WTC11 (cell line): ENCODE measurements at regions not wholly inside any gene's neighbourhood (a gene's known extent, or its start where the extent isn't known, plus 50 kb on each side); places are given as distances from the start of the nearest gene placed in this dataset.

Experiments used
- ATAC-seq: fragments of 200-7000 bp; cut with Tn5 transposase; 2 replicates; pipeline ENCODE4 v1.10.0; 2021; ENCODE audit warnings: mild to moderate bottlenecking, moderate library complexity
- CTCF ChIA-PET: fragments of 300-600 bp; sonication (Branson Sonifier 250); formaldehyde crosslinking; loops from one replicate; lab custom pipeline; 2021; ENCODE audit warnings: antibody characterized with exemption; lab: Charles Lee
- POLR2A ChIA-PET: fragments of 350-600 bp; sonication (Branson Sonifier 250); formaldehyde crosslinking; loops from one replicate; lab custom pipeline; 2021; ENCODE audit warnings: antibody characterized with exemption; lab: Charles Lee
- DNase-seq: peaks from one replicate; pipeline ENCODE4 v3.0.0; 2021; ENCODE audit warnings: low spot score
- H3K27ac Mint-ChIP-seq: 2 replicates; pipeline ENCODE4 v1.8.0; 2021; ENCODE audit warnings: mixed read lengths
- H3K27me3 Mint-ChIP-seq: 2 replicates; pipeline ENCODE4 v1.8.0; 2021; ENCODE audit warnings: low read depth, mild to moderate bottlenecking, moderate library complexity, mixed read lengths
- H3K36me3 Mint-ChIP-seq: 2 replicates; pipeline ENCODE4 v1.8.0; 2021; ENCODE audit warnings: mixed read lengths
- H3K4me1 Mint-ChIP-seq: 2 replicates; pipeline ENCODE4 v1.8.0; 2022; ENCODE audit warnings: mixed read lengths
- H3K4me3 Mint-ChIP-seq: 2 replicates; pipeline ENCODE4 v1.8.0; 2021; ENCODE audit warnings: mild to moderate bottlenecking, moderate library complexity, mixed read lengths
- H3K9me3 Mint-ChIP-seq: 2 replicates; pipeline ENCODE4 v1.8.0; 2021; ENCODE audit warnings: mixed read lengths
- EMX1 ChIP-seq: fragments of 250-450 bp; sonication (Bioruptor Pico); IDR thresholded peaks from 2 replicates; pipeline ENCODE4 v1.8.0; 2021; ENCODE audit warnings: mild to moderate bottlenecking
- GABPB1 ChIP-seq: sonication (generic); formaldehyde crosslinking; IDR thresholded peaks from 2 replicates; pipeline ENCODE4 v1.8.1; 2023; ENCODE audit warnings: mild to moderate bottlenecking, missing genetic modification reagents
- HMGXB4 ChIP-seq: sonication (generic); formaldehyde crosslinking; IDR thresholded peaks from 2 replicates; pipeline ENCODE4 v1.8.1; 2023; ENCODE audit warnings: mild to moderate bottlenecking, moderate library complexity, missing genetic modification reagents
- IRF1 ChIP-seq: sonication (generic); formaldehyde crosslinking; IDR thresholded peaks from 2 replicates; pipeline ENCODE4 v1.8.0; 2023; ENCODE audit warnings: missing genetic modification reagents
- IRF2 ChIP-seq: sonication (generic); formaldehyde crosslinking; IDR thresholded peaks from 2 replicates; pipeline ENCODE4 v1.8.0; 2022; ENCODE audit warnings: low read depth, missing genetic modification reagents, borderline replicate concordance
- PRRX2 ChIP-seq: fragments of 250-450 bp; sonication (Bioruptor Pico); IDR thresholded peaks from 2 replicates; pipeline ENCODE4 v1.8.0; 2021; ENCODE audit warnings: mild to moderate bottlenecking
- TP53 ChIP-seq: sonication (generic); formaldehyde crosslinking; IDR thresholded peaks from 2 replicates; pipeline ENCODE4 v1.8.1; 2023; ENCODE audit warnings: mild to moderate bottlenecking, missing genetic modification reagents
- ZMAT4 ChIP-seq: fragments of 250-450 bp; sonication (Bioruptor Pico); IDR thresholded peaks from 2 replicates; pipeline ENCODE4 v1.9.0; 2021; ENCODE audit warnings: mild to moderate bottlenecking
- ZNF138 ChIP-seq: sonication (generic); formaldehyde crosslinking; conservative IDR thresholded peaks from 2 replicates; pipeline ENCODE4 v1.8.1; 2022; ENCODE audit warnings: mild to moderate bottlenecking, moderate library complexity, missing genetic modification reagents
- ZNF232 ChIP-seq: sonication (generic); formaldehyde crosslinking; IDR thresholded peaks from 2 replicates; pipeline ENCODE4 v1.8.0; 2022; ENCODE audit warnings: mild to moderate bottlenecking, missing genetic modification reagents
- ZNF671 ChIP-seq: fragments of 250-450 bp; sonication (Bioruptor Pico); IDR thresholded peaks from 2 replicates; pipeline ENCODE4 v1.8.0; 2021; ENCODE audit warnings: mild to moderate bottlenecking
- TF ChIP-seq, protein P1 (sequence below): fragments of 250-450 bp; sonication (Bioruptor Pico); conservative IDR thresholded peaks from 2 replicates; pipeline ENCODE4 v1.9.0; 2021; ENCODE audit warnings: mild to moderate bottlenecking
- TF ChIP-seq, protein P2 (sequence below): sonication (generic); formaldehyde crosslinking; IDR thresholded peaks from 2 replicates; pipeline ENCODE4 v1.8.1; 2022; ENCODE audit warnings: missing genetic modification reagents, borderline replicate concordance
- TF ChIP-seq, protein P3 (sequence below): sonication (generic); formaldehyde crosslinking; conservative IDR thresholded peaks from 2 replicates; pipeline ENCODE4 v1.8.1; 2022; ENCODE audit warnings: mild to moderate bottlenecking, missing genetic modification reagents
- TF ChIP-seq, protein P4 (sequence below): fragments of 200-600 bp; IDR thresholded peaks from 2 replicates; pipeline ENCODE4 v1.8.0; 2022; ENCODE audit warnings: antibody characterized with exemption
- TF ChIP-seq, protein P5 (sequence below): sonication (generic); formaldehyde crosslinking; IDR thresholded peaks from 2 replicates; pipeline ENCODE4 v1.8.1; 2023; ENCODE audit warnings: mild to moderate bottlenecking, missing genetic modification reagents, moderate library complexity
- TF ChIP-seq, protein P6 (sequence below): fragments of 250-450 bp; sonication (Bioruptor Pico); IDR thresholded peaks from 2 replicates; pipeline ENCODE4 v1.8.0; 2021; ENCODE audit warnings: mild to moderate bottlenecking

- TF ChIP-seq, protein P1, sequence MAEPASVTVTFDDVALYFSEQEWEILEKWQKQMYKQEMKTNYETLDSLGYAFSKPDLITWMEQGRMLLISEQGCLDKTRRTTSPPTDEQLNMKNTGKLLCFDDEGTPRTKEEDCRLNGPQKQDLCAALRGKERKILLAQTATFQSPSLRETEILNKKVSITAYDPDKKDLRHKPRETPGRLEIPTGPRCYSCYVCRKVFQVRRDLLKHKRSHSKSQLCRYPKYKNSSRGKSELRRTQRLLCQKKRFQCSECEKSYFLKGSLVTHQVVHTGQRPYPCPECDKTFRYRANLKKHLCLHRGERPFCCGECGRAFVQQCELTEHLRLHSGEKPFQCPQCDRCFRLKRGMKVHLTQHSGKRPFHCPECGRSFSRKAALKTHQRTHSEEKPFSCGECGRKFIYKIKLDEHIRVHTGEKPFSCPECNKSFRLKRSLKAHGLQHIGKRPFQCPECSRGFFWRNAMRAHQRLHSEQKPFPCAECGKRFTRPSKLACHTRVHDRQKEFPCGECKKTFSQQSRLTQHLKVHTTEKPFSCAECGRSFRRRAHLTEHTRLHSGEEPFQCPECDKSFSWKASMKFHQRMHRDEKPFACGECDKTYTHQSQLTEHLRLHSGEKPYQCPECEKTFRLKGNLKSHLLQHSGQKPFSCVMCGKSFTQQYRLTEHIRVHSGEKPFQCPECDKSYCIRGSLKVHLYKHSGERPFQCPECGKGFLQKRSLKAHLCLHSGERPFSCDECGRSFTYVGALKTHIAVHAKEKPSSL = no peak
- TF ChIP-seq, protein P2, sequence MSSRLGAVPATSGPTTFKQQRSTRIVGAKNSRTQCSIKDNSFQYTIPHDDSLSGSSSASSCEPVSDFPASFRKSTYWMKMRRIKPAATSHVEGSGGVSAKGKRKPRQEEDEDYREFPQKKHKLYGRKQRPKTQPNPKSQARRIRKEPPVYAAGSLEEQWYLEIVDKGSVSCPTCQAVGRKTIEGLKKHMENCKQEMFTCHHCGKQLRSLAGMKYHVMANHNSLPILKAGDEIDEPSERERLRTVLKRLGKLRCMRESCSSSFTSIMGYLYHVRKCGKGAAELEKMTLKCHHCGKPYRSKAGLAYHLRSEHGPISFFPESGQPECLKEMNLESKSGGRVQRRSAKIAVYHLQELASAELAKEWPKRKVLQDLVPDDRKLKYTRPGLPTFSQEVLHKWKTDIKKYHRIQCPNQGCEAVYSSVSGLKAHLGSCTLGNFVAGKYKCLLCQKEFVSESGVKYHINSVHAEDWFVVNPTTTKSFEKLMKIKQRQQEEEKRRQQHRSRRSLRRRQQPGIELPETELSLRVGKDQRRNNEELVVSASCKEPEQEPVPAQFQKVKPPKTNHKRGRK = no peak
- no peak for TF ChIP-seq GABPB1
- TF ChIP-seq HMGXB4 (CRISPR knock-in tag) = no peak
- TF ChIP-seq, protein P3, sequence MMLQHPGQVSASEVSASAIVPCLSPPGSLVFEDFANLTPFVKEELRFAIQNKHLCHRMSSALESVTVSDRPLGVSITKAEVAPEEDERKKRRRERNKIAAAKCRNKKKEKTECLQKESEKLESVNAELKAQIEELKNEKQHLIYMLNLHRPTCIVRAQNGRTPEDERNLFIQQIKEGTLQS = no peak
- TF ChIP-seq, protein P4, sequence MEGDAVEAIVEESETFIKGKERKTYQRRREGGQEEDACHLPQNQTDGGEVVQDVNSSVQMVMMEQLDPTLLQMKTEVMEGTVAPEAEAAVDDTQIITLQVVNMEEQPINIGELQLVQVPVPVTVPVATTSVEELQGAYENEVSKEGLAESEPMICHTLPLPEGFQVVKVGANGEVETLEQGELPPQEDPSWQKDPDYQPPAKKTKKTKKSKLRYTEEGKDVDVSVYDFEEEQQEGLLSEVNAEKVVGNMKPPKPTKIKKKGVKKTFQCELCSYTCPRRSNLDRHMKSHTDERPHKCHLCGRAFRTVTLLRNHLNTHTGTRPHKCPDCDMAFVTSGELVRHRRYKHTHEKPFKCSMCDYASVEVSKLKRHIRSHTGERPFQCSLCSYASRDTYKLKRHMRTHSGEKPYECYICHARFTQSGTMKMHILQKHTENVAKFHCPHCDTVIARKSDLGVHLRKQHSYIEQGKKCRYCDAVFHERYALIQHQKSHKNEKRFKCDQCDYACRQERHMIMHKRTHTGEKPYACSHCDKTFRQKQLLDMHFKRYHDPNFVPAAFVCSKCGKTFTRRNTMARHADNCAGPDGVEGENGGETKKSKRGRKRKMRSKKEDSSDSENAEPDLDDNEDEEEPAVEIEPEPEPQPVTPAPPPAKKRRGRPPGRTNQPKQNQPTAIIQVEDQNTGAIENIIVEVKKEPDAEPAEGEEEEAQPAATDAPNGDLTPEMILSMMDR = no peak
Observed at GRCh38 chr5:2206293-2207108, 323.8 kb upstream of the IRX4 start (continued).

GRCh38 chr5:2205596-2206226 lies 323.0 kb upstream of the IRX4 start:
- no peaks in the 10 kb centered on the region for H3K9me3 Mint-ChIP-seq
- ATAC-seq (no peak), DNase-seq (no peak)
- no peaks in the 10 kb centered on the region for H3K27me3 Mint-ChIP-seq
- no peak overlapping the region for H3K4me3 Mint-ChIP-seq
- ChIA-PET CTCF (no interaction called here), POLR2A (no interaction called here)
- peaks cover 23% of the 10 kb centered on the region for H3K4me1 Mint-ChIP-seq
- no peak overlapping the region for H3K27ac Mint-ChIP-seq
- TF ChIP-seq, protein P5, sequence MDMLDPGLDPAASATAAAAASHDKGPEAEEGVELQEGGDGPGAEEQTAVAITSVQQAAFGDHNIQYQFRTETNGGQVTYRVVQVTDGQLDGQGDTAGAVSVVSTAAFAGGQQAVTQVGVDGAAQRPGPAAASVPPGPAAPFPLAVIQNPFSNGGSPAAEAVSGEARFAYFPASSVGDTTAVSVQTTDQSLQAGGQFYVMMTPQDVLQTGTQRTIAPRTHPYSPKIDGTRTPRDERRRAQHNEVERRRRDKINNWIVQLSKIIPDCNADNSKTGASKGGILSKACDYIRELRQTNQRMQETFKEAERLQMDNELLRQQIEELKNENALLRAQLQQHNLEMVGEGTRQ (CRISPR knock-in tag) = peak; percentile 17; the same call in 1 of the 2 replicates
- TF ChIP-seq, protein P6, sequence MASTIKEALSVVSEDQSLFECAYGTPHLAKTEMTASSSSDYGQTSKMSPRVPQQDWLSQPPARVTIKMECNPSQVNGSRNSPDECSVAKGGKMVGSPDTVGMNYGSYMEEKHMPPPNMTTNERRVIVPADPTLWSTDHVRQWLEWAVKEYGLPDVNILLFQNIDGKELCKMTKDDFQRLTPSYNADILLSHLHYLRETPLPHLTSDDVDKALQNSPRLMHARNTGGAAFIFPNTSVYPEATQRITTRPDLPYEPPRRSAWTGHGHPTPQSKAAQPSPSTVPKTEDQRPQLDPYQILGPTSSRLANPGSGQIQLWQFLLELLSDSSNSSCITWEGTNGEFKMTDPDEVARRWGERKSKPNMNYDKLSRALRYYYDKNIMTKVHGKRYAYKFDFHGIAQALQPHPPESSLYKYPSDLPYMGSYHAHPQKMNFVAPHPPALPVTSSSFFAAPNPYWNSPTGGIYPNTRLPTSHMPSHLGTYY (CRISPR knock-in tag) = no peak
- no peaks in the 10 kb centered on the region for H3K36me3 Mint-ChIP-seq

DNA sequence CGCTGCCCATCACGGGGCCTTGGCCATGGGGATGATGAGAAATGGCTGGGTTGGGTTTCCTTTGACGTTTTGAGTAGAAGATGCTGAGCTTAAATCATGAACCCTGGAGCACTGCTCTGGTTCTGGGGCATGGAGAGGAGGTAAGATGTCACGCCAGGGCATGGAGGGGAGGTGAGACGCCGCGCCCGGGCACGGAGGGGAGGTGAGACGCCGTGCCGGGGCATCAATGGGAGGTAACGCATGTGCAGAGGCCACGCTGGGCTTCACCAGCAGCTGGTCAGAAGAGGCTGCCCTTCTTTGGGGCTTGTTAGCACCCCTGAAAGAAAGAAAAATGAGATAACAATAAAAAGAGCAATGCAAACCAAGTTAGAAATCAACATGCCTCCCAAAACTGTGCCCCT lies 322.5 kb upstream of the IRX4 start:
- Mint-ChIP-seq H3K36me3 (no peaks in the 10 kb centered on the region), H3K27me3 (no peaks in the 10 kb centered on the region), H3K4me1 (peaks cover 23% of the 10 kb centered on the region), H3K4me3 (no peak overlapping the region), H3K9me3 (no peaks in the 10 kb centered on the region), H3K27ac (no peak overlapping the region)
- ATAC-seq (no peak), DNase-seq (no peak)
- ChIA-PET CTCF (no interaction called here), POLR2A (no interaction called here)
- TF ChIP-seq EMX1 (CRISPR knock-in tag) (no peak), IRF1 (no peak), ZMAT4 (no peak), IRF2 (CRISPR knock-in tag) (no peak), ZNF671 (CRISPR knock-in tag) (no peak), TP53 (CRISPR knock-in tag) (no peak), ZNF232 (CRISPR knock-in tag) (no peak), ZNF138 (no peak), PRRX2 (CRISPR knock-in tag) (no peak)
